ENCODE measurements at regions not wholly inside any gene's neighbourhood (a gene's known extent, or its start where the extent isn't known, plus 50 kb on each side); places are given as distances from the start of the nearest gene placed in this dataset.

- no peak overlapping the region for H3K9ac ChIP-seq (ENCODE audit: insufficient read depth, low read length)
- H3K4me3 ChIP-seq (replicated peaks in 1 of 4; ENCODE audit: control extremely low read depth in 1 of 4, insufficient read depth in 1 of 4, low read depth in 3 of 4, low read length in 4 of 4) = no peak overlapping the region
- no peaks in the 10 kb centered on the region for H3K27me3 ChIP-seq (ENCODE audit: control insufficient read depth, insufficient read depth, low read length)
- TF ChIP-seq, protein P1, sequence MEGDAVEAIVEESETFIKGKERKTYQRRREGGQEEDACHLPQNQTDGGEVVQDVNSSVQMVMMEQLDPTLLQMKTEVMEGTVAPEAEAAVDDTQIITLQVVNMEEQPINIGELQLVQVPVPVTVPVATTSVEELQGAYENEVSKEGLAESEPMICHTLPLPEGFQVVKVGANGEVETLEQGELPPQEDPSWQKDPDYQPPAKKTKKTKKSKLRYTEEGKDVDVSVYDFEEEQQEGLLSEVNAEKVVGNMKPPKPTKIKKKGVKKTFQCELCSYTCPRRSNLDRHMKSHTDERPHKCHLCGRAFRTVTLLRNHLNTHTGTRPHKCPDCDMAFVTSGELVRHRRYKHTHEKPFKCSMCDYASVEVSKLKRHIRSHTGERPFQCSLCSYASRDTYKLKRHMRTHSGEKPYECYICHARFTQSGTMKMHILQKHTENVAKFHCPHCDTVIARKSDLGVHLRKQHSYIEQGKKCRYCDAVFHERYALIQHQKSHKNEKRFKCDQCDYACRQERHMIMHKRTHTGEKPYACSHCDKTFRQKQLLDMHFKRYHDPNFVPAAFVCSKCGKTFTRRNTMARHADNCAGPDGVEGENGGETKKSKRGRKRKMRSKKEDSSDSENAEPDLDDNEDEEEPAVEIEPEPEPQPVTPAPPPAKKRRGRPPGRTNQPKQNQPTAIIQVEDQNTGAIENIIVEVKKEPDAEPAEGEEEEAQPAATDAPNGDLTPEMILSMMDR (conservative IDR thresholded peaks at IDR 0.05 in 1 of 2, IDR thresholded peaks at IDR 0.05 in 1 of 2; ENCODE audit: low read depth in 1 of 2, low read length in 2 of 2) = no peak
- no peak for TF ChIP-seq EZH2 (IDR thresholded peaks at IDR 0.05; ENCODE audit: low read length, missing control alignments)
- no peaks in the 10 kb centered on the region for H3K9me3 ChIP-seq (ENCODE audit: control insufficient read depth, insufficient read depth, low read depth, low read length)
- DNase-seq (ENCODE audit: low read depth in 2 of 2) = no peak
- H2AFZ ChIP-seq (ENCODE audit: low read length) = no peak overlapping the region
- H3K4me2 ChIP-seq (ENCODE audit: extremely low read depth, insufficient read depth, low read length) = no peak overlapping the region
- no peaks in the 10 kb centered on the region for H3K4me1 ChIP-seq (ENCODE audit: control insufficient read depth, extremely low read depth, insufficient read depth, low read length)
- H3K36me3 ChIP-seq (ENCODE audit: control insufficient read depth, insufficient read depth, low read length) = no peaks in the 10 kb centered on the region
- no peak overlapping the region for H3K27ac ChIP-seq (ENCODE audit: insufficient read depth, low read length)
- no peaks in the 10 kb centered on the region for H4K20me1 ChIP-seq (ENCODE audit: control insufficient read depth, extremely low read depth, insufficient read depth, low read length)
- no peaks in the 10 kb centered on the region for H3K79me2 ChIP-seq (ENCODE audit: control insufficient read depth, insufficient read depth, low read length)
Observed at GRCh38 chr6:92752114-92752513, 667.2 kb downstream of the EPHA7 start.

GRCh38 chr6:92748131-92748530, 671.2 kb downstream of the EPHA7 start:
- Histone ChIP-seq H2AFZ (ENCODE audit: low read length) (no peak overlapping the region), H4K20me1 (ENCODE audit: control insufficient read depth, extremely low read depth, insufficient read depth, low read length) (no peaks in the 10 kb centered on the region), H3K9ac (ENCODE audit: insufficient read depth, low read length) (no peak overlapping the region), H3K27ac (ENCODE audit: insufficient read depth, low read length) (no peak overlapping the region), H3K79me2 (ENCODE audit: control insufficient read depth, insufficient read depth, low read length) (no peaks in the 10 kb centered on the region), H3K36me3 (ENCODE audit: control insufficient read depth, insufficient read depth, low read length) (no peaks in the 10 kb centered on the region), H3K4me1 (ENCODE audit: control insufficient read depth, extremely low read depth, insufficient read depth, low read length) (no peaks in the 10 kb centered on the region), H3K4me2 (ENCODE audit: extremely low read depth, insufficient read depth, low read length) (no peak overlapping the region), H3K27me3 (ENCODE audit: control insufficient read depth, insufficient read depth, low read length) (no peaks in the 10 kb centered on the region), H3K9me3 (ENCODE audit: control insufficient read depth, insufficient read depth, low read depth, low read length) (no peaks in the 10 kb centered on the region), H3K4me3 (replicated peaks in 1 of 4; ENCODE audit: control extremely low read depth in 1 of 4, insufficient read depth in 1 of 4, low read depth in 3 of 4, low read length in 4 of 4) (no peak overlapping the region)
- DNase-seq (ENCODE audit: low read depth in 2 of 2) = peak in 1 of 2 donors; percentile 11
- TF ChIP-seq, protein P1 (conservative IDR thresholded peaks at IDR 0.05 in 1 of 2, IDR thresholded peaks at IDR 0.05 in 1 of 2; ENCODE audit: low read depth in 1 of 2, low read length in 2 of 2) = no peak

DNA sequence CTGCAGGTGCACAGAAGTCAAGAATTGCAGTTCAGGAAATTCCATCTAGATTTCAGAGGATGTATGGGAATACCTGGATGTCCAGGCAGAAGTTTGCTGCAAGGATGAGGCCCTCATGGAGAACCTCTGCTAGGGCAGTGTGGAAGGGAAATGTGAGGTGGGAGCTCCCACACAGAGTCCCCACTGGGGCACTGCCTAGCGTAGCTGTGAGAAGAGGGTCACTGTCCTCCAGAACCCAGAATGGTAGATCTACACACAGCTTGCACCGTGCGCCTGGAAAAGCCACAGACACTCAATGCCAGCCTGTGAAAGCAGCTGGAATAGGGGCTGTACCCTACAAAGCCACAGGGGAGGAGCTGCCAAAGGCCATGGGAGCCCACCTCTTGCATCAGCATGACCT, 681.4 kb downstream of the EPHA7 start:
- H3K36me3 ChIP-seq (ENCODE audit: control insufficient read depth, insufficient read depth, low read length) = no peaks in the 10 kb centered on the region
- H3K4me3 ChIP-seq (replicated peaks in 1 of 4; ENCODE audit: control extremely low read depth in 1 of 4, insufficient read depth in 1 of 4, low read depth in 3 of 4, low read length in 4 of 4) = no peak overlapping the region
- no peak overlapping the region for H2AFZ ChIP-seq (ENCODE audit: low read length)
- DNase-seq (ENCODE audit: low read depth in 2 of 2) = no peak
- H3K27ac ChIP-seq (ENCODE audit: insufficient read depth, low read length) = no peak overlapping the region
- H3K9ac ChIP-seq (ENCODE audit: insufficient read depth, low read length) = no peak overlapping the region
- H3K4me1 ChIP-seq (ENCODE audit: control insufficient read depth, extremely low read depth, insufficient read depth, low read length) = no peaks in the 10 kb centered on the region
- no peak for TF ChIP-seq EZH2 (IDR thresholded peaks at IDR 0.05; ENCODE audit: low read length, missing control alignments)
- TF ChIP-seq, protein P1 (conservative IDR thresholded peaks at IDR 0.05 in 1 of 2, IDR thresholded peaks at IDR 0.05 in 1 of 2; ENCODE audit: low read depth in 1 of 2, low read length in 2 of 2) = no peak
- H3K27me3 ChIP-seq (ENCODE audit: control insufficient read depth, insufficient read depth, low read length) = no peaks in the 10 kb centered on the region
- H3K4me2 ChIP-seq (ENCODE audit: extremely low read depth, insufficient read depth, low read length) = no peak overlapping the region
- H3K9me3 ChIP-seq (ENCODE audit: control insufficient read depth, insufficient read depth, low read depth, low read length) = no peaks in the 10 kb centered on the region
- no peaks in the 10 kb centered on the region for H3K79me2 ChIP-seq (ENCODE audit: control insufficient read depth, insufficient read depth, low read length)
- H4K20me1 ChIP-seq (ENCODE audit: control insufficient read depth, extremely low read depth, insufficient read depth, low read length) = no peaks in the 10 kb centered on the region

Data from fibroblast of lung (primary cell).